ENCODE measurements at regions not wholly inside any gene's neighbourhood (a gene's known extent, or its start where the extent isn't known, plus 50 kb on each side); places are given as distances from the start of the nearest gene placed in this dataset.

- H3K9ac ChIP-seq (ENCODE audit: low read length), result no peak overlapping the region
- H3K9me3 ChIP-seq (ENCODE audit: low read length), result no peaks in the 10 kb centered on the region
- no peaks in the 10 kb centered on the region for H3K9me2 ChIP-seq (ENCODE audit: insufficient read depth, low read length)
- no peak overlapping the region for H2AFZ ChIP-seq (ENCODE audit: low read depth, low read length)
- no peaks in the 10 kb centered on the region for H4K20me1 ChIP-seq (ENCODE audit: insufficient read depth)
- no peaks in the 10 kb centered on the region for H3F3A ChIP-seq (ENCODE audit: insufficient read depth, low read length, poor library complexity, severe bottlenecking)
- no peaks in the 10 kb centered on the region for H3K36me3 ChIP-seq (ENCODE audit: insufficient read depth, low read length)
- H3K27me3 ChIP-seq (ENCODE audit: insufficient read depth, low read depth, low read length), result no peaks in the 10 kb centered on the region
- no peaks in the 10 kb centered on the region for H3K79me2 ChIP-seq (replicated peaks; ENCODE audit: insufficient read depth, low read length)
- TF ChIP-seq EZH2 (IDR thresholded peaks at IDR 0.05; ENCODE audit: borderline replicate concordance, insufficient read depth, low read length, poor library complexity, severe bottlenecking) (no peak), MXI1 (conservative IDR thresholded peaks at IDR 0.05; ENCODE audit: poor library complexity, severe bottlenecking) (no peak), CTCF (IDR thresholded peaks at IDR 0.05; ENCODE audit: poor library complexity, severe bottlenecking) (no peak), POLR2AphosphoS5 (IDR thresholded peaks at IDR 0.05) (no peak), REST (IDR thresholded peaks at IDR 0.05; ENCODE audit: borderline replicate concordance) (no peak), EP300 (conservative IDR thresholded peaks at IDR 0.05; ENCODE audit: poor library complexity, severe bottlenecking) (no peak), TAF1 (IDR thresholded peaks at IDR 0.05; ENCODE audit: low read depth) (no peak), RAD21 (conservative IDR thresholded peaks at IDR 0.05) (no peak), SMC3 (conservative IDR thresholded peaks at IDR 0.05; ENCODE audit: poor library complexity) (no peak)
- H3K27ac ChIP-seq (ENCODE audit: low read length), result no peak overlapping the region
- no peak overlapping the region for H3K4me3 ChIP-seq (ENCODE audit: low read length)
- H3K4me2 ChIP-seq (ENCODE audit: low read length), result no peak overlapping the region
Observed at GRCh38 chr5:164214698-164215097, 709.3 kb downstream of the MAT2B start.

DNA sequence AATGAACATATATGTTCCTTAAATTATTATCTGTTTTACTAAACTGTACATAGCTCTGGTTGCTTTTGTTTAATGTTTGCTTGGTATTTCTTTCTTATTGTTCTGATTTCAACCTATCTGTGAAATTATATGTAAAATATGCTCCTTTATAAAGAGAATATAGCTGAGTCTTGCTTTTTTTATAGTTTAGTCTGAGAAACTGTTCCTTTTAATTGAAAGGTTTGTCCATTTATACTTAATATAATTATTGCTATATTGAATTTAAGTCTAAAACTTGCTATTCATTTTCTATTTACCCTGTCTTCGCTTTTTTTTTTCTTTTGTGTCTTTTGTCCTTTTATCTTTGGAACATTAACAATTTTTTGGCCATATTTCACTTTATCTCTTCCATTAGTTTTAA is 712.0 kb downstream of the MAT2B start:
- Histone ChIP-seq H3K4me2 (ENCODE audit: low read length) (no peak overlapping the region), H3K9ac (ENCODE audit: low read length) (no peak overlapping the region), H3K4me3 (ENCODE audit: low read length) (no peak overlapping the region), H3K79me2 (replicated peaks; ENCODE audit: insufficient read depth, low read length) (no peaks in the 10 kb centered on the region), H3K9me2 (ENCODE audit: insufficient read depth, low read length) (no peaks in the 10 kb centered on the region), H3F3A (ENCODE audit: insufficient read depth, low read length, poor library complexity, severe bottlenecking) (no peaks in the 10 kb centered on the region), H2AFZ (ENCODE audit: low read depth, low read length) (no peak overlapping the region), H3K27me3 (ENCODE audit: insufficient read depth, low read depth, low read length) (no peaks in the 10 kb centered on the region), H3K9me3 (ENCODE audit: low read length) (no peaks in the 10 kb centered on the region), H3K36me3 (ENCODE audit: insufficient read depth, low read length) (no peaks in the 10 kb centered on the region), H3K27ac (ENCODE audit: low read length) (no peak overlapping the region), H4K20me1 (ENCODE audit: insufficient read depth) (no peaks in the 10 kb centered on the region)
- TF ChIP-seq CTCF (IDR thresholded peaks at IDR 0.05; ENCODE audit: poor library complexity, severe bottlenecking) (no peak), MXI1 (conservative IDR thresholded peaks at IDR 0.05; ENCODE audit: poor library complexity, severe bottlenecking) (no peak), REST (IDR thresholded peaks at IDR 0.05; ENCODE audit: borderline replicate concordance) (no peak), TAF1 (IDR thresholded peaks at IDR 0.05; ENCODE audit: low read depth) (no peak), EP300 (conservative IDR thresholded peaks at IDR 0.05; ENCODE audit: poor library complexity, severe bottlenecking) (no peak), EZH2 (IDR thresholded peaks at IDR 0.05; ENCODE audit: borderline replicate concordance, insufficient read depth, low read length, poor library complexity, severe bottlenecking) (no peak), POLR2AphosphoS5 (IDR thresholded peaks at IDR 0.05) (no peak), SMC3 (conservative IDR thresholded peaks at IDR 0.05; ENCODE audit: poor library complexity) (no peak)
